ENCODE measurements at regions not wholly inside any gene's neighbourhood (a gene's known extent, or its start where the extent isn't known, plus 50 kb on each side); places are given as distances from the start of the nearest gene placed in this dataset.

GRCh38 chr18:66107546-66107945, 356.7 kb downstream of the CDH7 start:
- no peak for TF ChIP-seq CTCF (IDR thresholded peaks at IDR 0.05; ENCODE audit: insufficient read depth, low read depth, low read length, missing control alignments)
- DNase-seq (ENCODE audit: low read depth): no peak
- no peak overlapping the region for H3K4me3 ChIP-seq (ENCODE audit: low read depth, low read length)

- no peak overlapping the region for H3K4me3 ChIP-seq (ENCODE audit: low read depth, low read length)
- TF ChIP-seq CTCF (IDR thresholded peaks at IDR 0.05; ENCODE audit: insufficient read depth, low read depth, low read length, missing control alignments): no peak
- no peak for DNase-seq (ENCODE audit: low read depth)
Observed at GRCh38 chr18:66105016-66105415, 354.2 kb downstream of the CDH7 start.

- TF ChIP-seq CTCF (IDR thresholded peaks at IDR 0.05; ENCODE audit: insufficient read depth, low read depth, low read length, missing control alignments): no peak
- DNase-seq (ENCODE audit: low read depth): no peak
- H3K4me3 ChIP-seq (ENCODE audit: low read depth, low read length): no peak overlapping the region
Observed at GRCh38 chr18:66103550-66103949, 352.7 kb downstream of the CDH7 start.

GRCh38 chr18:66083078-66083477, 332.3 kb downstream of the CDH7 start:
- no peak for DNase-seq (ENCODE audit: low read depth)
- no peak overlapping the region for H3K4me3 ChIP-seq (ENCODE audit: low read depth, low read length)
- TF ChIP-seq CTCF (IDR thresholded peaks at IDR 0.05; ENCODE audit: insufficient read depth, low read depth, low read length, missing control alignments): no peak

- no peak for TF ChIP-seq CTCF (IDR thresholded peaks at IDR 0.05; ENCODE audit: insufficient read depth, low read depth, low read length, missing control alignments)
- no peak overlapping the region for H3K4me3 ChIP-seq (ENCODE audit: low read depth, low read length)
- no peak for DNase-seq (ENCODE audit: low read depth)
Observed at GRCh38 chr18:66078925-66079800, 328.4 kb downstream of the CDH7 start.

- no peak for TF ChIP-seq CTCF (IDR thresholded peaks at IDR 0.05; ENCODE audit: insufficient read depth, low read depth, low read length, missing control alignments)
- H3K4me3 ChIP-seq (ENCODE audit: low read depth, low read length): no peak overlapping the region
- DNase-seq (ENCODE audit: low read depth): no peak
Observed at GRCh38 chr18:66077066-66077465, 326.3 kb downstream of the CDH7 start.

GRCh38 chr18:66066191-66066590, 315.4 kb downstream of the CDH7 start:
- TF ChIP-seq CTCF (IDR thresholded peaks at IDR 0.05; ENCODE audit: insufficient read depth, low read depth, low read length, missing control alignments): no peak
- no peak overlapping the region for H3K4me3 ChIP-seq (ENCODE audit: low read depth, low read length)
- DNase-seq (ENCODE audit: low read depth): no peak

Data from GM12865 (cell line).